Transverse colon (tissue), 4 donors: ENCODE measurements at regions not wholly inside any gene's neighbourhood (a gene's known extent, or its start where the extent isn't known, plus 50 kb on each side); places are given as distances from the start of the nearest gene placed in this dataset.

ENCODE experiments used
- DNase-seq: peaks from one replicate; pipeline ENCODE4 v3.0.0-alpha.2; 2019
- H3K27ac ChIP-seq, 4 donors: fragments of 200-600 bp; sonication (generic); 2 replicates each; pipeline ENCODE4 v1.5.1; 2016 to 2018; ENCODE audit warnings: inconsistent platforms in 4 of 4
- H3K27me3 ChIP-seq: fragments of 200-600 bp; sonication (generic); 2 replicates; pipeline ENCODE4 v1.5.1; 2017; ENCODE audit warnings: inconsistent platforms
- H3K36me3 ChIP-seq, 4 donors: fragments of 200-600 bp; sonication (generic); 2 replicates each; pipeline ENCODE4 v1.5.1; 2017 to 2019; ENCODE audit warnings: inconsistent platforms in 4 of 4
- H3K4me1 ChIP-seq, 4 donors: fragments of 200-600 bp; sonication (generic); 2 replicates each; pipeline ENCODE4 v1.5.1; 2017 to 2020; ENCODE audit warnings: inconsistent platforms in 4 of 4
- H3K4me3 ChIP-seq, 4 donors: fragments of 200-600 bp; sonication (generic); 1 replicate in 1 of 4; 2 replicates in 3 of 4; pipeline versions ENCODE4 v1.5.1 to v1.6.1; 2017 to 2019; ENCODE audit warnings: inconsistent platforms in 4 of 4
- H3K9me3 ChIP-seq, 2 donors: fragments of 200-600 bp; sonication (generic); 2 replicates each; pipeline ENCODE4 v1.5.1; 2017 to 2019; ENCODE audit warnings: inconsistent platforms in 2 of 2
- CTCF ChIP-seq, 5 experiments: fragments of 200-600 bp in 3 of 5; fragments of 450-650 bp in 2 of 5; sonication (generic) in 3 of 5; IDR thresholded peaks; 1 replicate in 2 of 5; 2 replicates in 3 of 5; pipeline ENCODE4 v1.5.1; 2016 to 2017; ENCODE audit warnings: antibody characterized with exemption in 5 of 5, inconsistent platforms in 3 of 5, mild to moderate bottlenecking in 2 of 5, moderate library complexity in 1 of 5
- EP300 ChIP-seq: sonication (generic); formaldehyde crosslinking; IDR thresholded peaks from one replicate; pipeline ENCODE4 v1.6.1; 2017; ENCODE audit warnings: antibody characterized with exemption, low read depth
- POLR2A ChIP-seq: fragments of 450-650 bp; IDR thresholded peaks from one replicate; pipeline ENCODE4 v1.6.1; 2016; ENCODE audit warnings: antibody characterized with exemption, mild to moderate bottlenecking, moderate library complexity
- POLR2AphosphoS5 ChIP-seq, 3 donors: sonication (generic); formaldehyde crosslinking; IDR thresholded peaks; one replicate each; pipeline ENCODE4 v1.6.1; 2016; ENCODE audit warnings: antibody characterized with exemption in 3 of 3
- WGBS, 2 donors: methylation state at CpG; one replicate each; pipeline ENCODE4 v1.1.5; 2018; ENCODE audit warnings: low coverage in 1 of 2; 5-methylcytosine and 5-hydroxymethylcytosine counted together
- in situ Hi-C, 4 donors: fragments of 200-750 bp; cut with MboI; loops; one replicate each; pipeline versions ENCODE4 v1.15.0 to v1.15.1; 2017; ENCODE audit warnings: low sequenced_read_pairs in 3 of 4, low pct_ligation_motif_present in 1 of 4, low pct_unique_long_range_greater_than_20kb in 1 of 4
- intact Hi-C: fragments of 100-400 bp; cut with DNase I; formaldehyde crosslinking; loops from one replicate; pipeline ENCODE4 v1.15.1; 2023; ENCODE audit warnings: low total_unique reads

- TF ChIP-seq CTCF (IDR thresholded peaks at IDR 0.05): no peak
- no peaks in the 10 kb centered on the region for H3K9me3 ChIP-seq
- H3K27ac ChIP-seq: no peak overlapping the region
- no peak overlapping the region for H3K4me3 ChIP-seq
- no peaks in the 10 kb centered on the region for H3K4me1 ChIP-seq
- H3K27me3 ChIP-seq: no peaks in the 10 kb centered on the region
- intact Hi-C loops: no loop called here
- H3K36me3 ChIP-seq: no peaks in the 10 kb centered on the region
- 83 to 100% methylated on average over 4 of the region's 4 CpGs for WGBS, 2 donors
- no peak for DNase-seq
- in situ Hi-C loops: no loop called here
Measured at GRCh38 chr11:13128354-13128753, 119.2 kb downstream of the RASSF10 start.

GRCh38 chr11:13134066-13134465 is 125.0 kb downstream of the RASSF10 start:
- Histone ChIP-seq H3K4me1 (no peaks in the 10 kb centered on the region), H3K4me3 (no peak overlapping the region), H3K27me3 (no peaks in the 10 kb centered on the region), H3K9me3 (no peaks in the 10 kb centered on the region), H3K36me3 (no peaks in the 10 kb centered on the region), H3K27ac (no peak overlapping the region)
- in situ Hi-C loops: no loop called here
- 79 to 92% methylated on average over 3 of the region's 3 CpGs for WGBS, 2 donors
- intact Hi-C loops: no loop called here
- DNase-seq: no peak
- TF ChIP-seq POLR2A (no peak), POLR2AphosphoS5 (IDR thresholded peaks at IDR 0.05) (no peak), CTCF (IDR thresholded peaks at IDR 0.05) (no peak), EP300 (no peak)

GRCh38 chr11:13134886-13135285 is 125.8 kb downstream of the RASSF10 start:
- H3K9me3 ChIP-seq: no peaks in the 10 kb centered on the region
- intact Hi-C loops: no loop called here
- 69 to 70% methylated on average over 2 of the region's 2 CpGs for WGBS, 2 donors
- no peak for DNase-seq
- in situ Hi-C loops: no loop called here
- no peaks in the 10 kb centered on the region for H3K27me3 ChIP-seq
- no peaks in the 10 kb centered on the region for H3K36me3 ChIP-seq
- H3K4me1 ChIP-seq: peaks cover 0 to 4% (median under 1%) of the 10 kb centered on the region in 4 donors
- no peak overlapping the region for H3K27ac ChIP-seq
- no peak for TF ChIP-seq POLR2AphosphoS5 (IDR thresholded peaks at IDR 0.05)
- no peak for TF ChIP-seq CTCF (IDR thresholded peaks at IDR 0.05)
- no peak for TF ChIP-seq EP300
- no peak for TF ChIP-seq POLR2A
- H3K4me3 ChIP-seq: no peak overlapping the region

GRCh38 chr11:13135385-13136271 is 126.5 kb downstream of the RASSF10 start:
- Histone ChIP-seq H3K27ac (no peak overlapping the region), H3K27me3 (no peaks in the 10 kb centered on the region)
- intact Hi-C loops: no loop called here

GRCh38 chr11:13136272-13136596 is 127.1 kb downstream of the RASSF10 start:
- intact Hi-C loops: no loop called here
- in situ Hi-C loops: no loop called here
- Histone ChIP-seq H3K27me3 (no peaks in the 10 kb centered on the region), H3K27ac (no peak overlapping the region), H3K4me3 (no peak overlapping the region), H3K9me3 (no peaks in the 10 kb centered on the region), H3K4me1 (peaks cover 0 to 16% (median 8%) of the 10 kb centered on the region in 4 donors), H3K36me3 (no peaks in the 10 kb centered on the region)
- 50 to 80% methylated on average over 1 to 2 of the region's 2 CpGs for WGBS, 2 donors
- no peak for DNase-seq
- TF ChIP-seq CTCF (IDR thresholded peaks at IDR 0.05): no peak
- no peak for TF ChIP-seq EP300
- TF ChIP-seq POLR2AphosphoS5 (IDR thresholded peaks at IDR 0.05): no peak
- TF ChIP-seq POLR2A: no peak

More at GRCh38 chr11:13135385-13136271, 126.5 kb downstream of the RASSF10 start:
- H3K4me1 ChIP-seq: peaks cover 0 to 10% (median 4%) of the 10 kb centered on the region in 4 donors
- H3K4me3 ChIP-seq: no peak overlapping the region
- 0 to 54% methylated on average over 1 to 3 of the region's 3 CpGs for WGBS, 2 donors
- no peaks in the 10 kb centered on the region for H3K36me3 ChIP-seq
- DNase-seq: no peak
- no peak for TF ChIP-seq POLR2A
- H3K9me3 ChIP-seq: no peaks in the 10 kb centered on the region
- in situ Hi-C loops: no loop called here
